ENCODE measurements at regions not wholly inside any gene's neighbourhood (a gene's known extent, or its start where the extent isn't known, plus 50 kb on each side); places are given as distances from the start of the nearest gene placed in this dataset.

DNA sequence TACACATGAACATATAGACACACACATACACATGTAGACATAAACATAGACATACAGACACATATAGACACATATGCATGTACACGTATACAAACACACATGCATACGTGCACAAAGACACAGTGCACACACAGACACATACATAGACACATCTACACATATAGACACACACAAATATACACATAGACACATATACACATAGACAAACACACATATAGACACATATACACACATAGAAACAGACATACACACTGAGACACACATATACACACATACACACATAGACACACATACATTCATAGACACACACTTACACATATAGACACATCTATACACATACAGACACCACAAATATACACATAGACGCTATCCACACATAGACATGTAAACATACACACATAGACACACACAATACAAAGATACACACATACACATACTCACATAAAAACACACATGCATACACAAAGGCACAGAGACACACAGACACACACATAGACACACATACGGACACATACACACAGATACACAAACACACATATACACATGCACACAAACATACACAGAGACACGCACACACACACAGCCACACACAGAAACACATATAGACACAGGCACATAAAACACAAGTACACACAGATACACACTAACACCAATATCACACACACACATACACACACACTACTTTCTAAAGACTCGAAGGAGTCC is 254.0 kb downstream of the TSHZ3 start:
- intact Hi-C loops (cut with micrococcal nuclease) = no loop called here
- H3K4me3 Mint-ChIP-seq = no peak overlapping the region

DNA sequence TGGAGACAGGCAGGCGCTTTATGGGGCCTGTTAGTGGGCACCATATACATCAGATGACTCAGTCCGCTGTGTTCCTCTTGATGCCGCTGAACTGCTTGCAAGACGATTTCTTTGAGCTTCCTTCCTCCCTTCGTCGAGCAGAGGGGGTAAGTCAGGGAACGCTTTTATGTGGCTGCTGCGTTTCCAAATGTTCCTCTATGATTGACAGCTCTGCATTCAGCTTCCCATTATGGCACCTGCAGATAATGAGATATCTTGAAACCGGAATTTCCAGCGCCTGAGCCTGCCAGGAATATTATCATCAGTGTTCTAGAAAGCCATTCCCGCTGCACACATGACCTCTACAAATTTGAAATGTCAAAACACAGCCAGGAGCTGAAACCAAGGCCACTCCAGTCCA is 257.0 kb downstream of the TSHZ3 start:
- H3K27ac Mint-ChIP-seq = no peak overlapping the region
- intact Hi-C loops (cut with micrococcal nuclease) = no loop called here
- no peaks in the 10 kb centered on the region for H3K4me1 Mint-ChIP-seq (ENCODE audit: low read depth)
- DNase-seq (ENCODE audit: low spot score) = no peak
- no peak overlapping the region for H3K4me3 Mint-ChIP-seq
- H3K9me3 Mint-ChIP-seq = no peaks in the 10 kb centered on the region
- H3K27me3 Mint-ChIP-seq (ENCODE audit: insufficient read depth) = peaks cover 5% of the 10 kb centered on the region
- H3K36me3 Mint-ChIP-seq (ENCODE audit: low read depth) = no peaks in the 10 kb centered on the region

More for the DNA sequence above, 254.0 kb downstream of the TSHZ3 start:
- Mint-ChIP-seq H3K4me1 (ENCODE audit: low read depth) (no peaks in the 10 kb centered on the region), H3K27me3 (ENCODE audit: insufficient read depth) (peaks cover 5% of the 10 kb centered on the region), H3K36me3 (ENCODE audit: low read depth) (no peaks in the 10 kb centered on the region), H3K27ac (no peak overlapping the region), H3K9me3 (no peaks in the 10 kb centered on the region)
- DNase-seq (ENCODE audit: low spot score) = no peak

DNA sequence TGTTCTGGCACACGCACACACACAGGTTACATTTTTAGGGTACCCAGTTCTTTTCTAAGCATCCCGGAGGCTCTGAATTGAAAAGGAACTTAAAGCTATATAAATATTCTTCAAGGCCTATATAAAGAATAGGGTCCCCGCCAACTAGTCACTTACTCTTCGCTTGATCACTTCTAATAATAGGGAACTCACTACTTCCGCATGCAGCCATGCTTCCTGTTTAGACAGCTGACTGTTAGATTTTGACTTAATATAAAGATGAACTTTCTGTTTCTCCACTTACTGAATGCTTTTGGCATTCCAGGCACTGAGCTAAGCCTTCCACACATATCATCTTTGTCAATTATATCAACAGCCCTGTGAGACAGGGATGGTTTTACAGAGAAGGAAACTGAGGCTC is 259.6 kb downstream of the TSHZ3 start:
- Mint-ChIP-seq H3K36me3 (ENCODE audit: low read depth) (no peaks in the 10 kb centered on the region), H3K4me3 (no peak overlapping the region), H3K27me3 (ENCODE audit: insufficient read depth) (peaks cover 8% of the 10 kb centered on the region), H3K4me1 (ENCODE audit: low read depth) (no peaks in the 10 kb centered on the region), H3K27ac (no peak overlapping the region), H3K9me3 (no peaks in the 10 kb centered on the region)
- DNase-seq (ENCODE audit: low spot score) = no peak
- intact Hi-C loops (cut with micrococcal nuclease) = no loop called here

DNA sequence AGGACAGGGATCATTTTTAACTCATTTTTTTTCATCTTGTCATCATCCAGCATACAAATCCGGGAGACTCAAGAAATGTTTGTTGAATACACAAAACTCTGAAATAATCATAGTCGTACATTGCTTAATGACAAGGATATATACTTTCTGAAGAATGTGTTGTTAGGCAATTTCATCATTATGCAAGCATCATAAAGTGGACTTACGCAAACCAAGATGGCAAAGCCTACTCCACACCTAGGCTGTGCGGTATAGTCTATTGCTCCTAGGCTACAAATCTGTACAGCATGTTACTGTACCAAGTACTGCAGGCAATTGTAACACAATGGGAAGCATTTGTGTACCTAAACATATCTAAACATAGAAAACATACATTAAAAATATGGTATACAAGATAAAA is 264.1 kb downstream of the TSHZ3 start:
- Mint-ChIP-seq H3K9me3 (no peaks in the 10 kb centered on the region), H3K4me3 (no peak overlapping the region), H3K27me3 (ENCODE audit: insufficient read depth) (peaks cover 3% of the 10 kb centered on the region), H3K4me1 (ENCODE audit: low read depth) (no peaks in the 10 kb centered on the region), H3K27ac (no peak overlapping the region), H3K36me3 (ENCODE audit: low read depth) (no peaks in the 10 kb centered on the region)
- DNase-seq (ENCODE audit: low spot score) = no peak
- intact Hi-C loops (cut with micrococcal nuclease) = no loop called here

DNA sequence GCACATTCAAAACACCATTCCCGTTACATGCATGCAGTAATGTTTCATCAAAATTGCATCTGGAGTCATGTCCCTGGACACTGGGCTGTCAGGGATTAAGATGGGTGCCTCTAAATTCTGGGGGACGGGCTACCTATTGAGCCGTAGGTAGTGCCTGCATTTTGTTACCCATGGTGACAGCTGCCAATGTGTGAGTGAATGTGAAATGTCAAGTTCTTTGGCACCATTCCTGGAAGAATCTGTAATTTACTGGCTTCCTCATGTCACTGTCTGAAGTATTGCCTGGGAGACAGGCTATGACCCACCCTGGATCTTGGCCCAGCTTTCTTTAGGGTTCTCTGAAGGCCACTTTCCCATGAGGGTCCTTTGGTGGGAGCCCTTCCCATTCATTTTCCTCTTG is 266.1 kb downstream of the TSHZ3 start:
- no peaks in the 10 kb centered on the region for H3K4me1 Mint-ChIP-seq (ENCODE audit: low read depth)
- H3K36me3 Mint-ChIP-seq (ENCODE audit: low read depth) = no peaks in the 10 kb centered on the region
- DNase-seq (ENCODE audit: low spot score) = no peak
- H3K27me3 Mint-ChIP-seq (ENCODE audit: insufficient read depth) = peaks cover 3% of the 10 kb centered on the region
- intact Hi-C loops (cut with micrococcal nuclease) = no loop called here
- no peak overlapping the region for H3K27ac Mint-ChIP-seq
- H3K4me3 Mint-ChIP-seq = no peak overlapping the region
- H3K9me3 Mint-ChIP-seq = no peaks in the 10 kb centered on the region

DNA sequence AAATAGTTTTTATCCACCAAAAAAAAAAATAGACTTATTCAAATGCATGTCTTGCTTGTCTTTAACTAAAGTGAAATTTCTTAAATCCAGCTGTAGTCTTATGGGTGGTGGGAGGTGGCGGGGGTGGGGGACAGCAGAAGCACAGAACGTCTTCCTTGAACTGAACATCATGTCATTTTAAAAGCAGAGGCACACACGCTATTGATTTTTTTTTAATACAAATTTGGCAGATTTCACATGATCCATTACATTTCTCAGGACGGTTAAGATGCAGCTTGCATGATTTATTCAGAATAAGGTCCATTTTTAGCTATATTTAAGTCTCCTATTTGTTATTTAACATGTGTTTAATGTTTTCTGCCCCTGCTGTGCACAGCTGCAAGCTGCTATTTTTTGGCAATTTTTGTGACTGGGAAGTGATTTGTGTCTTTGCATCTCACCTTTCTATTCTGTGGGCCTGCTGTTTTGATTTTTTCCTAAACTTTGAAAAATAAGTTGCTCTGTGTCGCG is 274.0 kb downstream of the TSHZ3 start:
- Mint-ChIP-seq H3K4me3 (no peak overlapping the region), H3K4me1 (ENCODE audit: low read depth) (no peaks in the 10 kb centered on the region), H3K36me3 (ENCODE audit: low read depth) (no peaks in the 10 kb centered on the region), H3K27ac (no peak overlapping the region), H3K27me3 (ENCODE audit: insufficient read depth) (peaks cover 21% of the 10 kb centered on the region), H3K9me3 (no peaks in the 10 kb centered on the region)
- intact Hi-C loops (cut with micrococcal nuclease) = loop anchor here (10.0 kb wide), 1 partner anchor 110 kb away; no protein-coding TSS in a partner anchor
- no peak for DNase-seq (ENCODE audit: low spot score)

DNA sequence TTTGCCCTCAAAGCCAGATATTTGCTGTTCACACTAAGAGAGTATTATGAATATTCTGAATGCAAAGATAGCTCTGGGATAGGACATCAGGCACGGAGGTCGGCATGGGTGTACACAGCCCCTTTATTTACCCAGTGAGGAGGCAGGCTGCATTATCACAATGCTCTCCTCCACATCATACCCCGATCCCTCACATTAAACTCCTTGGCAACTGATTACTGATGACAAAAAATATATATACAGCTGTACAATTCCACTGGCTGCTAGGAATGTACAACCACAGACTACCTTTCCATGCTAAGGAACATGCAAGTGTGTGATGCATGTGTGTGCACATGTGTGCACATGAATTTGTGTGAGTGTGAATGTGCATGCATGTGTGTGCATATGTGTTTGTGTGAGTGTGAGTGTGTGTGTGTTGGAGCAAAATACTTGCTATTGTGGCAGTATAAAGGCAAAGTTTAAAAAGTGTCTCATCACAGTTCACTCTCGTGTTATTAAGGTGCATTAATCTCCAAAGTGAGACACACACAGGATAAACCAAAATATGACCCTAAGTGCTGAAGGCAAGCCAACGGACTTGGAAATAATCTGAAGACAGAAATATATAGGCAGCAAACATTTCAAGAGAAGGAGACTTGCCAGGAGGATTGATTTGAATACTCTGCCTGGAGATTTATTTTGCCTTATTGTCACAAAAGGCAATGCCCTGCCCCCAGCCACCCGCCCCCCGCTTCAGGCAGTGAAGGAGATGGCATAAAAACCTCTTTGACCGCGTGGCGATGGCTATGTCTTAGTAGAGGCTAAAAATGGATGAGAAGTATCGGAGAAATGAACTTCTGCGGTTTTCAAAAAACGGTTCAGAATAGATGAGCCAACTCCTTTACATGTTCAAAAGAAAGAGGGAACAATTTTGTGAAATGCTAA is 274.8 kb downstream of the TSHZ3 start:
- no peak for DNase-seq (ENCODE audit: low spot score)
- Mint-ChIP-seq H3K4me1 (ENCODE audit: low read depth) (no peaks in the 10 kb centered on the region), H3K9me3 (no peaks in the 10 kb centered on the region), H3K4me3 (no peak overlapping the region), H3K27ac (no peak overlapping the region), H3K36me3 (ENCODE audit: low read depth) (no peaks in the 10 kb centered on the region), H3K27me3 (ENCODE audit: insufficient read depth) (peaks cover 21% of the 10 kb centered on the region)
- intact Hi-C loops (cut with micrococcal nuclease) = loop anchor here (10.0 kb wide), 1 partner anchor 110 kb away; no protein-coding TSS in a partner anchor

DNA sequence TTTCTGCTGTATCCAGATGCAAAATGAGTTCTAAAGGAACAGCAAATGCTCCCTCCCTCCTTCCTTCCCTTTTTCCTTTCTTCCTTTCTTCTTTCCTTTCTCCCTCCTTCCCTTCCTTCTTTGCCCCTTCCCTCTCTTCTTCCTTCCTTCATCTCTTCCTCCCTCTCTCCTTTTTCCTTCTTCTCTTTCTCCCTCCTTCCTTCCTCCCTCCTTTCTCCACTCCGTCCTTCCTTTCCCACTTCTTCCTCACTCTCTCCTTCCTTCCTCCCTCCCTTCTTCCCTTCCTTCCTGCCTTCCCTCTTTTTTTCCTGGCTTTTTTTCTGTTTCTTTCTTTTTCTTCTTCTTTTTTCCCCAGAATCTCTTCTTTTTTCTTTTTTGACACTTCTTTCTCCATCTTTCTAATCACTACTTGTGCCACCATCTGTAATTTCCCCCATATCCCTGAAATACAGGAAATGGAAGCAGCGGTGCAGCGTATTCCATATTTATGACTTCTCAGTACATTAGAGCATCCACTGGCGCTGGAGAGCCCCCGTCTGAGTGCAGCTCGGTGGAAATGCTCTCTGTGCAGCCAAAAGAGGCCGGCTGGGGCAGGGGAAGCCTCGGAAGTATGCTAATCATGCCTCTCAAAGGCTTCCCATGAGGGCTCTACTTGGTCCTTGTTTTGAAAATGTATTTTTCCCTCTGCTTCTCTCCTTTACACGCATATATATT is 275.6 kb downstream of the TSHZ3 start:
- Mint-ChIP-seq H3K27ac (no peak overlapping the region), H3K4me1 (ENCODE audit: low read depth) (no peaks in the 10 kb centered on the region), H3K4me3 (no peak overlapping the region), H3K9me3 (no peaks in the 10 kb centered on the region), H3K36me3 (ENCODE audit: low read depth) (no peaks in the 10 kb centered on the region), H3K27me3 (ENCODE audit: insufficient read depth) (peaks cover 21% of the 10 kb centered on the region)
- intact Hi-C loops (cut with micrococcal nuclease) = loop anchor here (10.0 kb wide), 1 partner anchor 111 kb away; no protein-coding TSS in a partner anchor
- no peak for DNase-seq (ENCODE audit: low spot score)

DNA sequence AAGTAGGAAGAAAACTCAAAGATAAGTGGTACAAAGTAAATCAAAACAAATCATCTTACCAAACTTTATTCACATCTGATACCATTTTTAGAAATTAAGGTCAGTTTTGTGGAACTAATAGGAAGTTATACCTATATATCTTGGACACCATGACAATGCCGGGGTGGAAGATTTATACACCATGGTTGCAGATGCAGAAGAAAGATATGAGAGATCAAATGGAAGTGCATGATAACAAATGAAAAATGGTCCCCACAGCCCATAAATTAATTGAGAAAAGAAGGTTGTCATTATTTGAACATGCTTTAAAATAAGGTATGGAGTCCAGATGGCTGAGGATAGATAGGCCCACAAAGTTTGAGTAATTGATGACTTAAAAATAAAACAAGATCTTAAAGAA is 276.8 kb downstream of the TSHZ3 start:
- Mint-ChIP-seq H3K27me3 (ENCODE audit: insufficient read depth) (peaks cover 21% of the 10 kb centered on the region), H3K4me3 (no peak overlapping the region), H3K9me3 (no peaks in the 10 kb centered on the region), H3K4me1 (ENCODE audit: low read depth) (no peaks in the 10 kb centered on the region), H3K27ac (no peak overlapping the region), H3K36me3 (ENCODE audit: low read depth) (no peaks in the 10 kb centered on the region)
- intact Hi-C loops (cut with micrococcal nuclease) = loop anchor here (10.0 kb wide), 1 partner anchor 112 kb away; no protein-coding TSS in a partner anchor
- no peak for DNase-seq (ENCODE audit: low spot score)

DNA sequence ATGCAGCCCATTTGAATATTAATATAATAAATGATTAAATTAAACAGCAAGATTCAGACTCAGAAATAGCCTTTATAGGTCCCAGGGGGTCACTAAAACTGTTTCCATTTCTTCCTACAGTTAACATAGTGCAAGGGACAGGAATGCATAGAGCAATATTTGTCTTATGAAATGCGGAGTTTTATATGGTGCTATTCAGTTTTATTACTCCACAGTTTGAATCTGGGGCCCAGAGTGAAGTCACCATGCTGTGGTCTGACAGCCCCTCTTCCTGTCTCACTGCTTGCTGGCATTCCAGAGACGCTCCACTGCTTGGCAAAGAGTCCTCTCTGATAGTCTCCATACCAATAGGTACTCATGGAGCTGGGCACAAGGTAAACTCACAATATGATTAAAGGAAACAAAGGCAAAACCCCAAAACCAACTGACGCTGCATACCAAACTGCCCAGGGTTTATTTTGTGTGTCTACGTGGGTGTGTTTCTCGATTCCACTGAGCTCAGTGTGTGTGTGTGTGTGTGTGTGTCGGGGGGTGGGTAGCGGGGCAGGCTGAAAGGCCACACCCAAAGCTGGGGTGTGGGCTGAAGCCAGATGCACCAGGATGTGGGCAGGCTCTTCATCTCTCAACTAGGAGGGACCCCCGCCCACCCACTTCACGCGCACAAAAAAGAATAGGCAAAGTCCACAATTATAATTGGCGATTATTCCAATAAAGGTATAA is 277.9 kb downstream of the TSHZ3 start:
- H3K27ac Mint-ChIP-seq = no peak overlapping the region
- no peaks in the 10 kb centered on the region for H3K36me3 Mint-ChIP-seq (ENCODE audit: low read depth)
- intact Hi-C loops (cut with micrococcal nuclease) = loop anchor here (10.0 kb wide), 1 partner anchor 114 kb away; no protein-coding TSS in a partner anchor
- no peak for DNase-seq (ENCODE audit: low spot score)
- no peaks in the 10 kb centered on the region for H3K9me3 Mint-ChIP-seq
- H3K27me3 Mint-ChIP-seq (ENCODE audit: insufficient read depth) = peaks cover 21% of the 10 kb centered on the region
- no peak overlapping the region for H3K4me3 Mint-ChIP-seq
- H3K4me1 Mint-ChIP-seq (ENCODE audit: low read depth) = no peaks in the 10 kb centered on the region

DNA sequence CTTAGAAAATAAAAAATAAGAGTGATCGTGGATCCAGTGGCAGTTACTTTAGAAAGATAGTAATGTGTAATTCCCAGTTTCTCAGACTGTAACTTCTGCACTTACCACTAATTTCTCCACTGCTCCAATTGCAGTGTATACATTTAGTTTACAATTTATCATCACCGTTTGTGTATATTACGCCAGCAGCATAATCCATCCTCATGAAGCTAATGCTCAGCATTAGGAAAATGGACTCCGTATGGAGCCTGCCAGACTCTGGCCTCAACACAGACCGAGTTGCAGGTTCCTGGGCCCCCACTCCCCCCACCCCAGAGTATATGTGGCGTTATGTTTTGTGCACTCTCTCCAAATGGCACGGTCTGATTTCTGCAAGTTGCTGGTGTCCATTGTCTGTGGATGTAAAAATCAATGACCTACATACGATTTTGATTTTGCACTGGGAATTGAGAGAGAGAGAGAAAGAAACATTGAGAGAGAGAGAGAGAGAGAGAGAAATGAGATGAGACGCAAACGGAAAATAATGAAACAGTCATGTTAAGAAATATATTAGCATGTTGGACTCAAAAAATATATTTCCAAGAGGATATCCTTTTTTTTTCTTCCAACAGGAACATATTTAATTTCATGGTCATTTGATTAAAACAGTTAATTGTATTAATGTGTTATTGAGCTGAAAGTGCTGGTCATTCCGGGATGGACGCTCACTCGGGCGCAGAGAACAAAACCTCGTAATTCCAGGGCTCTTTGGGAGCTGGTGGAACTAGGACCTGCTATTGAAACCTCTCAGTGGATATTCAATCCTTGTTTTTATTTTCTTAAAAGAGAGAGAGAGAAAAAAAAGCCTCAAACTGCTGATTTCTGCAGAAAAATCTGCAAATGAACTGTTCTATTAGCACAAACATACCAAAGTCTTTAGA is 278.8 kb downstream of the TSHZ3 start:
- Mint-ChIP-seq H3K36me3 (ENCODE audit: low read depth) (no peaks in the 10 kb centered on the region), H3K4me1 (ENCODE audit: low read depth) (no peaks in the 10 kb centered on the region), H3K4me3 (no peak overlapping the region), H3K27ac (no peak overlapping the region), H3K27me3 (ENCODE audit: insufficient read depth) (peaks cover 21% of the 10 kb centered on the region), H3K9me3 (no peaks in the 10 kb centered on the region)
- intact Hi-C loops (cut with micrococcal nuclease) = loop anchor here (10.0 kb wide), 1 partner anchor 114 kb away; no protein-coding TSS in a partner anchor
- no peak for DNase-seq (ENCODE audit: low spot score)

Data from activated T-helper 1 cell treated with anti-CD3 and anti-CD28 coated beads, Interleukin-12 subunit alpha, Interleukin-12 subunit beta, Interleukin-2, Interleukin-4 antibody, amounts not matched to agents 30 ng/mL and 10 ng/mL and 1 ng/mL, durations not matched to agents 14 hours and 24 hours and 36 hours (primary cell).